ENCODE measurements at regions not wholly inside any gene's neighbourhood (a gene's known extent, or its start where the extent isn't known, plus 50 kb on each side); places are given as distances from the start of the nearest gene placed in this dataset.

DNA sequence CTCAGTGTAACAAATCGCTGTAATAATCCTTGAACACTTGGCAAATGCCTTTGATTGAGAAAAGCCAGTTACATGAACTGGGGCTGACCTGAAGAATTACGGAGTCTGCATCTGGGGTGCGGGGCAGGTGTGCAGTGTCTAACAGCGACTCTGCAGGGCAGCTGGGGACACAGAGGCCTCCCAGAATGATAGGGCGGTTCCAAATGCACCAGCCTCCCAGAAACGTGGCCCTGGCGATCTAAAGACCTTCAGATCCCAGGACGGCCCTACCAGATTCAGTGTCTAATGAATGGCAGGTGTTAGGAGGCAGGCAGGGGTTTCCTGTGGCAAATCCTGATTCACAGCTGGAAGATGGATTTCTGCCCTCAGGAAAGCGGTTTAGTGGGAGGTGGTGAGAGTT, 100.5 kb upstream of the RGMA start:
- CTCF ChIA-PET, result no interaction called here
- H3K4me1 Mint-ChIP-seq, result no peaks in the 10 kb centered on the region
- H3K27ac Mint-ChIP-seq, result no peak overlapping the region
- H3K9me3 Mint-ChIP-seq, result no peaks in the 10 kb centered on the region
- intact Hi-C loops (cut with micrococcal nuclease), result no loop called here
- DNase-seq, result no peak
- ATAC-seq (ENCODE audit: low read depth), result no peak
- H3K27me3 Mint-ChIP-seq, result no peaks in the 10 kb centered on the region
- no peak overlapping the region for H3K4me3 Mint-ChIP-seq
- POLR2A ChIA-PET, result no interaction called here
- TF ChIP-seq, protein P1, sequence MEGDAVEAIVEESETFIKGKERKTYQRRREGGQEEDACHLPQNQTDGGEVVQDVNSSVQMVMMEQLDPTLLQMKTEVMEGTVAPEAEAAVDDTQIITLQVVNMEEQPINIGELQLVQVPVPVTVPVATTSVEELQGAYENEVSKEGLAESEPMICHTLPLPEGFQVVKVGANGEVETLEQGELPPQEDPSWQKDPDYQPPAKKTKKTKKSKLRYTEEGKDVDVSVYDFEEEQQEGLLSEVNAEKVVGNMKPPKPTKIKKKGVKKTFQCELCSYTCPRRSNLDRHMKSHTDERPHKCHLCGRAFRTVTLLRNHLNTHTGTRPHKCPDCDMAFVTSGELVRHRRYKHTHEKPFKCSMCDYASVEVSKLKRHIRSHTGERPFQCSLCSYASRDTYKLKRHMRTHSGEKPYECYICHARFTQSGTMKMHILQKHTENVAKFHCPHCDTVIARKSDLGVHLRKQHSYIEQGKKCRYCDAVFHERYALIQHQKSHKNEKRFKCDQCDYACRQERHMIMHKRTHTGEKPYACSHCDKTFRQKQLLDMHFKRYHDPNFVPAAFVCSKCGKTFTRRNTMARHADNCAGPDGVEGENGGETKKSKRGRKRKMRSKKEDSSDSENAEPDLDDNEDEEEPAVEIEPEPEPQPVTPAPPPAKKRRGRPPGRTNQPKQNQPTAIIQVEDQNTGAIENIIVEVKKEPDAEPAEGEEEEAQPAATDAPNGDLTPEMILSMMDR (IDR thresholded peaks at IDR 0.05), result no peak
- H3K36me3 Mint-ChIP-seq (ENCODE audit: low read depth), result no peaks in the 10 kb centered on the region

DNA sequence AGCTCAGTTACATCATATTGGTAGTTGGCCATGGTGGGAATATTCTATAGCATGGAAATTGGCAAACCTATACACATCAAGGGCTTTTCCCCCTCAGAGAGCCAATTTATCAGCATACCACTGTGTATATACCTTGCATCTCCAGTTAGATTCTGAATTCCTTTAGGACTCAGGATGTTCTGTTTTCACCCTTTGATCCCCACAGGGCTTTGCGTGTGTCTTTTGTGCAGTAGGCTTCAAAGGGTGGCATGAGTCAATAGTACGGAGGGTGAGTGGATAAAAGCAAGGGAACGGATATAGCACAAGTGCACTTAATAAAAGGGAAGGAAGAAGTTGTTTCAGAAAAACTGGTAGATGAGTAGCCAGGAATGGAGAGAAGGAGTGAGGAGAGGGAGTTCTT, 99.2 kb upstream of the RGMA start:
- Mint-ChIP-seq H3K4me1 (no peaks in the 10 kb centered on the region), H3K27ac (no peak overlapping the region), H3K36me3 (ENCODE audit: low read depth) (no peaks in the 10 kb centered on the region), H3K9me3 (no peaks in the 10 kb centered on the region), H3K27me3 (no peaks in the 10 kb centered on the region), H3K4me3 (no peak overlapping the region)
- POLR2A ChIA-PET, result no interaction called here
- TF ChIP-seq, protein P1 (IDR thresholded peaks at IDR 0.05), result no peak
- ATAC-seq (ENCODE audit: low read depth), result no peak
- CTCF ChIA-PET, result no interaction called here
- intact Hi-C loops (cut with micrococcal nuclease), result no loop called here
- no peak for DNase-seq

DNA sequence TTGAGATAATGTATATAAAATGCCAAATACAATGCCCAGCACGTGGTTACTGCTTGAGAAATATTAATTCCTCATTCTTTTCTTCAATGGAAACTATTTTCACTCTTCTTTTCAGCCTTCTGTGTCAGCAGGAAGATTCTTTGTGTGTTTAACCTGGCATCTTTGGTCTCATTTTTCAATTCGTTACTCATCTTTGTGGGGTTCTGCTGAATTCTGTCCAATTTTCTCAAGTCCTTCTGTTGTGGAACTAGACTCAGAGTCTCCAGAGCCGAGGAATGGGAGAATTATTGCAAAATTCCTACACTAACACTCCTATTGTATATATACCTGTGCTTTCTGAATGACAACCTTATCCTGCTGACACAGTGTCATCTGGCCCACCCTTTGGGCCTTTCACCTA, 96.8 kb upstream of the RGMA start:
- POLR2A ChIA-PET, result no interaction called here

DNA sequence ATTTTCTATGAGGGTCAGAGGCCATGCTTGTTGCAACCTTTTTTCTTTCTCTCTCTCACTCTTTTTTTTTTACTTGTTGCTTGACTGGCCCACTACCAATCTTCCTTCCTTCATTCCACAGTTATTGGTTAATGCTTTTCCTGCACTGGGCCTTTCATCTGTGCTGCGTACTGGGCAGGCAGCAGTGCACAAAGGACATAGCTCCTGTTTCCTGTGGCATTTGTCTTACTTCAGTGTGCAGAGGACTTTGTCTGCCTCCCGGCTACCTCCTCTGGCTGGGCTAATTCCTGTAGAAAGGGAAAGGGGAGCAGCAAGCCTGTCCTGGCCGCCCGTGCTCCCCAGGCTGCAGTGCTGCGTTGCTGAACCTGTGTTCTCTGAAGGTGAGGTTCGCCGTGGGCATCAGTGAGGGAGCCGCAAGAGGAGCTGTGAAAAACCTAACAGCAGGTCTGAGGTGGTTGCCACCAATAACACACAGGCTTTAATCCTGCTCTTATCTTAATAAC, 93.7 kb upstream of the RGMA start:
- intact Hi-C loops (cut with micrococcal nuclease), result no loop called here
- Mint-ChIP-seq H3K36me3 (ENCODE audit: low read depth) (no peaks in the 10 kb centered on the region), H3K4me3 (no peak overlapping the region), H3K9me3 (no peaks in the 10 kb centered on the region), H3K4me1 (no peaks in the 10 kb centered on the region), H3K27ac (no peak overlapping the region), H3K27me3 (peaks cover 2% of the 10 kb centered on the region)
- CTCF ChIA-PET, result no interaction called here
- TF ChIP-seq, protein P1 (IDR thresholded peaks at IDR 0.05), result no peak
- POLR2A ChIA-PET, result no interaction called here
- no peak for ATAC-seq (ENCODE audit: low read depth)
- no peak for DNase-seq

More for the DNA sequence above, 96.8 kb upstream of the RGMA start:
- H3K4me3 Mint-ChIP-seq, result no peak overlapping the region
- no peaks in the 10 kb centered on the region for H3K36me3 Mint-ChIP-seq (ENCODE audit: low read depth)
- intact Hi-C loops (cut with micrococcal nuclease), result no loop called here
- CTCF ChIA-PET, result no interaction called here
- H3K9me3 Mint-ChIP-seq, result no peaks in the 10 kb centered on the region
- no peak overlapping the region for H3K27ac Mint-ChIP-seq
- no peaks in the 10 kb centered on the region for H3K4me1 Mint-ChIP-seq
- ATAC-seq (ENCODE audit: low read depth) (no peak), DNase-seq (no peak)
- no peaks in the 10 kb centered on the region for H3K27me3 Mint-ChIP-seq
- TF ChIP-seq, protein P1 (IDR thresholded peaks at IDR 0.05), result no peak

DNA sequence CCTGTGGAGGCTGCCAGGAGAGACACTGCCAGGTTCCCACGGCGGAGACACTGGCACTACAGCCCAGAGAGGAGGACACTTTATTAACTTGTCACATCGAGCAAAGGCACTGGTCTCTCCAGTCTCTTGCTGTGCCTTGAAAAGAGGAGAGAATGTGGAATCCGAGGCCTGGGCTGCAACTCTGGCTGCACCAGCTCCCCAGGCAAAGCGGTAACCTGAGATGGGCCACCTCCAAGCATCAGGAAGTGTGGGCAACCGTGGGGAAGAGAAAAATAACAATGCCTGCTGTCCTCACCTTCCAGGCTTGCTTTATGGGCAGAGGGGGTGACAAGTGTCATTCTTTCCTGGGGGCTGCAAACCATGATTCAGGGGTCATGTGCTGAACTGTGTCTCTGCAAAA, 91.6 kb upstream of the RGMA start:
- no peaks in the 10 kb centered on the region for H3K36me3 Mint-ChIP-seq (ENCODE audit: low read depth)
- intact Hi-C loops (cut with micrococcal nuclease), result no loop called here
- DNase-seq, result no peak
- POLR2A ChIA-PET, result no interaction called here
- no peaks in the 10 kb centered on the region for H3K9me3 Mint-ChIP-seq
- TF ChIP-seq, protein P1 (IDR thresholded peaks at IDR 0.05), result no peak
- no peak for ATAC-seq (ENCODE audit: low read depth)
- no peak overlapping the region for H3K27ac Mint-ChIP-seq
- no peaks in the 10 kb centered on the region for H3K4me1 Mint-ChIP-seq
- no peak overlapping the region for H3K4me3 Mint-ChIP-seq
- CTCF ChIA-PET, result no interaction called here
- peaks cover 2% of the 10 kb centered on the region for H3K27me3 Mint-ChIP-seq

Data from activated B cell treated with CpG ODN at 0.5 μM for 24 hours (primary cell).